GM12878 (cell line): ENCODE measurements at regions not wholly inside any gene's neighbourhood (a gene's known extent, or its start where the extent isn't known, plus 50 kb on each side); places are given as distances from the start of the nearest gene placed in this dataset.

Source experiments
- ATAC-seq: fragments of 200-7000 bp; cut with Tn5 transposase; 3 replicates; pipeline ENCODE4 v1.9.1; 2020; ENCODE audit warnings: mild to moderate bottlenecking, moderate library complexity
- BruUV-seq: library from RNA; stranded (reverse); fragments of 400-500 nt; replicated peaks from 2 replicates; lab custom pipeline; 2021; lab: Mats Ljungman, UMichigan
- CTCF ChIA-PET: fragments of 300-600 bp; sonication (Branson Sonifier 250); formaldehyde crosslinking; extraction: SDS; loops from one replicate; lab custom pipeline; 2021; ENCODE audit warnings: inconsistent platforms; lab: Yijun Ruan, JAX
- POLR2A ChIA-PET: fragments of 350-600 bp; formaldehyde crosslinking; extraction: SDS; loops from one replicate; lab custom pipeline; 2021; ENCODE audit warnings: inconsistent platforms; lab: Charles Lee
- RAD21 ChIA-PET: fragments of 300-600 bp; sonication (Branson Sonifier 250); formaldehyde crosslinking; loops from one replicate; lab custom pipeline; 2023; ENCODE audit warnings: antibody characterized with exemption; ENCODE audit not compliant: unreplicated experiment; lab: Charles Lee
- SMC1A ChIA-PET: fragments of 300-600 bp; sonication (Branson Sonifier 250); formaldehyde crosslinking; loops from one replicate; lab custom pipeline; 2023; ENCODE audit not compliant: unreplicated experiment, uncharacterized antibody; lab: Charles Lee
- DNase-seq: peaks from one replicate; pipeline ENCODE4 v3.0.0-alpha.2; 2011; ENCODE audit warnings: low read depth, low spot score
- FAIRE-seq: peaks from 3 replicates; lab custom pipeline; 2011; peaks lifted over from hg19 to GRCh38; lab: Jason Lieb, UNC
- H2AFZ ChIP-seq: 2 replicates; pipeline ENCODE4 v1.6.0; 2011; ENCODE audit warnings: low read depth, low read length, control low read depth; ENCODE audit not compliant: control insufficient read depth
- H3K27ac ChIP-seq: 2 replicates; pipeline ENCODE4 v1.5.1; 2011; ENCODE audit warnings: control low read depth; ENCODE audit not compliant: control insufficient read depth, insufficient read depth
- H3K27me3 ChIP-seq, 2 experiments: replicated peaks in 1 of 2; 2 replicates each; pipeline versions ENCODE4 v1.6.0 to v1.6.1; 2011; ENCODE audit warnings: low read length in 1 of 2; ENCODE audit not compliant: control insufficient read depth in 2 of 2, insufficient read depth in 2 of 2
- H3K36me3 ChIP-seq, 2 experiments: 2 replicates each; pipeline ENCODE4 v1.5.1; 2011; ENCODE audit warnings: low read length in 1 of 2; ENCODE audit not compliant: control insufficient read depth in 2 of 2, insufficient read depth in 2 of 2
- H3K4me1 ChIP-seq: 2 replicates; pipeline ENCODE4 v1.6.1; 2011; ENCODE audit warnings: mild to moderate bottlenecking, low read length, moderate library complexity, mixed read lengths; ENCODE audit not compliant: control insufficient read depth, insufficient read depth
- H3K4me2 ChIP-seq: 2 replicates; pipeline ENCODE4 v1.6.0; 2011; ENCODE audit warnings: control low read depth; ENCODE audit not compliant: control insufficient read depth, insufficient read depth
- H3K4me3 ChIP-seq: fragments of 200-600 bp; sonication (generic); 2 replicates; pipeline ENCODE4 v1.5.1; 2016
- H3K79me2 ChIP-seq: 2 replicates; pipeline ENCODE4 v1.6.0; 2011; ENCODE audit warnings: low read length; ENCODE audit not compliant: control insufficient read depth, insufficient read depth
- H3K9ac ChIP-seq: 2 replicates; pipeline ENCODE4 v1.8.0; 2011; ENCODE audit warnings: low read length, control low read depth, mixed read lengths; ENCODE audit not compliant: control insufficient read depth, insufficient read depth
- H3K9me3 ChIP-seq: replicated peaks from 3 replicates; pipeline ENCODE4 v1.5.1; 2011; ENCODE audit warnings: mild to moderate bottlenecking, low read length; ENCODE audit not compliant: control insufficient read depth, insufficient read depth
- H4K20me1 ChIP-seq: 2 replicates; pipeline ENCODE4 v1.6.0; 2011; ENCODE audit not compliant: control insufficient read depth, insufficient read depth
- CTCF ChIP-seq, 3 experiments: IDR thresholded peaks in 2 of 3; conservative IDR thresholded peaks in 1 of 3; 2 replicates each; pipeline ENCODE4 v1.5.1; 2011; ENCODE audit warnings: low read depth in 3 of 3, low read length in 3 of 3, mild to moderate bottlenecking in 3 of 3, control low read depth in 2 of 3, moderate library complexity in 2 of 3, inconsistent platforms in 1 of 3, mixed read lengths in 1 of 3; ENCODE audit not compliant: control insufficient read depth in 2 of 3, insufficient read depth in 1 of 3; ENCODE audit errors: extremely low read depth in 1 of 3
- KAT2A ChIP-seq: conservative IDR thresholded peaks from 2 replicates; pipeline ENCODE4 v1.6.1; 2011; ENCODE audit warnings: low read depth, low read length; ENCODE audit not compliant: control insufficient read depth
- POLR2AphosphoS2 ChIP-seq: IDR thresholded peaks from 2 replicates; pipeline ENCODE4 v1.6.1; 2011; ENCODE audit warnings: low read depth, mild to moderate bottlenecking, low read length, improper control_type of control experiment, moderate library complexity
- PRDM15 ChIP-seq: fragments of 450-650 bp; formaldehyde crosslinking; IDR thresholded peaks from 2 replicates; pipeline ENCODE4 v1.4.0; 2020; ENCODE audit warnings: mild to moderate bottlenecking, moderate library complexity
- SMAD5 ChIP-seq: IDR thresholded peaks from 2 replicates; pipeline ENCODE4 v1.6.1; 2016; ENCODE audit warnings: antibody characterized with exemption, low read depth
- ZBTB40 ChIP-seq: fragments of 450-650 bp; IDR thresholded peaks from 2 replicates; pipeline ENCODE4 v1.6.1; 2016; ENCODE audit warnings: mild to moderate bottlenecking, moderate library complexity, borderline replicate concordance
- WGBS: methylation state at CpG from one replicate; pipeline ENCODE4 v1.1.6; 2016; ENCODE audit warnings: low lambda C conversion rate; ENCODE audit not compliant: insufficient replicate concordance, insufficient coverage; ENCODE audit errors: missing lambda C conversion rate; 5-methylcytosine and 5-hydroxymethylcytosine counted together
- in situ Hi-C: fragments of 300-500 bp; cut with MboI; formaldehyde crosslinking; loops from 9 replicates; pipeline ENCODE4 v1.14.3; 2018; ENCODE audit warnings: mixed read lengths
- intact Hi-C: fragments of 100-400 bp; cut with micrococcal nuclease; formaldehyde crosslinking; loops from one replicate; pipeline ENCODE4 v1.14.2; 2022; ENCODE audit not compliant: unreplicated experiment
- TF ChIP-seq, protein P1 (sequence below): fragments of 450-650 bp; IDR thresholded peaks from 2 replicates; pipeline ENCODE4 v1.6.1; 2014; ENCODE audit warnings: mild to moderate bottlenecking
- TF ChIP-seq, protein P2 (sequence below): fragments of 150-350 bp; IDR thresholded peaks from 2 replicates; pipeline ENCODE4 v1.6.1; 2016; ENCODE audit warnings: low read depth, low read length

DNA sequence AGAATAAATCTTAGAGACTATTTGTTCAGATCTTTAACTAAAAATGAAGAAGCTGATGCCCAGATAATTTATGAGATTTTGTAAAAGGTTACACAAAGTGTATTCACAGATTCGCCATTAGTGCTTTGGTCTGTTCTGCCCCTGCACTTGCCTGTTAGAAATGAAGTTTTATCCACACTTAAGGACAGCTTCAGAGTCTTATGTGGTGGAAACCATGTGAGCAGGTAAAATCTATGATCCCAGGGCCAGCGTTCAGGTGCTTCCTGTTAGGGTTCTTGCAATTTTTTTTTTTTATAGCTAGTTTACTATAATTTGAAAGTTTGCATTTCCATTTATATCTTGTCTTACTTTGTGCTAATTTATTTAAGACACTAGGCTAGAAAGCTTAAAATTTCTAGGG, 561.6 kb downstream of the PRR16 start:
- Histone ChIP-seq H3K4me1 (no peaks in the 10 kb centered on the region), H3K79me2 (no peaks in the 10 kb centered on the region), H2AFZ (no peak overlapping the region), H4K20me1 (no peaks in the 10 kb centered on the region), H3K27ac (no peak overlapping the region), H3K9ac (no peak overlapping the region), H3K4me2 (no peak overlapping the region), H3K36me3 (no peaks in the 10 kb centered on the region), H3K9me3 (no peaks in the 10 kb centered on the region), H3K27me3 (no peaks in the 10 kb centered on the region), H3K4me3 (no peak overlapping the region)
- DNase-seq (no peak), FAIRE-seq (no peak), ATAC-seq (no peak)
- WGBS, result 3% methylated on average over 2 of the region's 2 CpGs
- in situ Hi-C loops, result no loop called here
- TF ChIP-seq KAT2A (no peak), CTCF (IDR thresholded peaks at IDR 0.05 in 2 of 3, conservative IDR thresholded peaks at IDR 0.05 in 1 of 3; ENCODE audit: control insufficient read depth in 2 of 3, extremely low read depth in 1 of 3, insufficient read depth in 1 of 3, low read depth in 3 of 3, low read length in 3 of 3) (no peak), POLR2AphosphoS2 (no peak), ZBTB40 (no peak), SMAD5 (no peak), PRDM15 (CRISPR knock-in tag) (no peak)
- TF ChIP-seq, protein P1, sequence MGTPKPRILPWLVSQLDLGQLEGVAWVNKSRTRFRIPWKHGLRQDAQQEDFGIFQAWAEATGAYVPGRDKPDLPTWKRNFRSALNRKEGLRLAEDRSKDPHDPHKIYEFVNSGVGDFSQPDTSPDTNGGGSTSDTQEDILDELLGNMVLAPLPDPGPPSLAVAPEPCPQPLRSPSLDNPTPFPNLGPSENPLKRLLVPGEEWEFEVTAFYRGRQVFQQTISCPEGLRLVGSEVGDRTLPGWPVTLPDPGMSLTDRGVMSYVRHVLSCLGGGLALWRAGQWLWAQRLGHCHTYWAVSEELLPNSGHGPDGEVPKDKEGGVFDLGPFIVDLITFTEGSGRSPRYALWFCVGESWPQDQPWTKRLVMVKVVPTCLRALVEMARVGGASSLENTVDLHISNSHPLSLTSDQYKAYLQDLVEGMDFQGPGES, result no peak
- TF ChIP-seq, protein P2, sequence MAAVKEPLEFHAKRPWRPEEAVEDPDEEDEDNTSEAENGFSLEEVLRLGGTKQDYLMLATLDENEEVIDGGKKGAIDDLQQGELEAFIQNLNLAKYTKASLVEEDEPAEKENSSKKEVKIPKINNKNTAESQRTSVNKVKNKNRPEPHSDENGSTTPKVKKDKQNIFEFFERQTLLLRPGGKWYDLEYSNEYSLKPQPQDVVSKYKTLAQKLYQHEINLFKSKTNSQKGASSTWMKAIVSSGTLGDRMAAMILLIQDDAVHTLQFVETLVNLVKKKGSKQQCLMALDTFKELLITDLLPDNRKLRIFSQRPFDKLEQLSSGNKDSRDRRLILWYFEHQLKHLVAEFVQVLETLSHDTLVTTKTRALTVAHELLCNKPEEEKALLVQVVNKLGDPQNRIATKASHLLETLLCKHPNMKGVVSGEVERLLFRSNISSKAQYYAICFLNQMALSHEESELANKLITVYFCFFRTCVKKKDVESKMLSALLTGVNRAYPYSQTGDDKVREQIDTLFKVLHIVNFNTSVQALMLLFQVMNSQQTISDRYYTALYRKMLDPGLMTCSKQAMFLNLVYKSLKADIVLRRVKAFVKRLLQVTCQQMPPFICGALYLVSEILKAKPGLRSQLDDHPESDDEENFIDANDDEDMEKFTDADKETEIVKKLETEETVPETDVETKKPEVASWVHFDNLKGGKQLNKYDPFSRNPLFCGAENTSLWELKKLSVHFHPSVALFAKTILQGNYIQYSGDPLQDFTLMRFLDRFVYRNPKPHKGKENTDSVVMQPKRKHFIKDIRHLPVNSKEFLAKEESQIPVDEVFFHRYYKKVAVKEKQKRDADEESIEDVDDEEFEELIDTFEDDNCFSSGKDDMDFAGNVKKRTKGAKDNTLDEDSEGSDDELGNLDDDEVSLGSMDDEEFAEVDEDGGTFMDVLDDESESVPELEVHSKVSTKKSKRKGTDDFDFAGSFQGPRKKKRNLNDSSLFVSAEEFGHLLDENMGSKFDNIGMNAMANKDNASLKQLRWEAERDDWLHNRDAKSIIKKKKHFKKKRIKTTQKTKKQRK, result no peak
- intact Hi-C loops, result no loop called here
- RAD21 ChIA-PET, result no interaction called here
- BruUV-seq, result no TSS peak
- CTCF ChIA-PET, result interaction anchor here (1.3 to 1.7 kb wide), 2 partner anchors 10 to 16 kb away, joined by 4 to 5 read pairs; no protein-coding TSS in a partner anchor
- SMC1A ChIA-PET, result no interaction called here
- POLR2A ChIA-PET, result no interaction called here
